ENCODE measurements at regions not wholly inside any gene's neighbourhood (a gene's known extent, or its start where the extent isn't known, plus 50 kb on each side); places are given as distances from the start of the nearest gene placed in this dataset.
"Not testable (repeated sequence)": the region's sequence is repeated elsewhere in the genome, so short reads cannot be mapped to it uniquely, and the experiment has no call there.

DNA sequence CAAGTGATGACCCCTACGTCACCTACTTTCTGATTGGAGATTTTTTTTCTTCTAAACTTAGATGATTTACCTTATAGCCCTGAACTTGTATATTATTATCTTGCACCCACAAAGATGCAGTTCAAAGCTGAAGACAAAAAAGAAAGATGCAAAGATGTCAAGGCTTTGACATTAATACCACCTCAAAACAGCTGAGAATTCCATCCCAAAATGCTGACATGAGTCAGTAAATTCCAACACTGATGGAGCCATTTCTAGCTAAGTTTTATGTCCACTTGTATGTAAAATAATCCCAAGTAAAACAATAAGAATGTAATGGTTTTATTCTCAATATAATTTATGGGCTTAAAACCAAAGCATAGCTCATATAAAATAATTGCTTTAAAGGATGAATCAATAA, 91.5 kb upstream of the CDH9 start:
- no peak for DNase-seq (ENCODE audit: low spot score)
- no peak overlapping the region for H3K27ac ChIP-seq
- TF ChIP-seq, protein P1, sequence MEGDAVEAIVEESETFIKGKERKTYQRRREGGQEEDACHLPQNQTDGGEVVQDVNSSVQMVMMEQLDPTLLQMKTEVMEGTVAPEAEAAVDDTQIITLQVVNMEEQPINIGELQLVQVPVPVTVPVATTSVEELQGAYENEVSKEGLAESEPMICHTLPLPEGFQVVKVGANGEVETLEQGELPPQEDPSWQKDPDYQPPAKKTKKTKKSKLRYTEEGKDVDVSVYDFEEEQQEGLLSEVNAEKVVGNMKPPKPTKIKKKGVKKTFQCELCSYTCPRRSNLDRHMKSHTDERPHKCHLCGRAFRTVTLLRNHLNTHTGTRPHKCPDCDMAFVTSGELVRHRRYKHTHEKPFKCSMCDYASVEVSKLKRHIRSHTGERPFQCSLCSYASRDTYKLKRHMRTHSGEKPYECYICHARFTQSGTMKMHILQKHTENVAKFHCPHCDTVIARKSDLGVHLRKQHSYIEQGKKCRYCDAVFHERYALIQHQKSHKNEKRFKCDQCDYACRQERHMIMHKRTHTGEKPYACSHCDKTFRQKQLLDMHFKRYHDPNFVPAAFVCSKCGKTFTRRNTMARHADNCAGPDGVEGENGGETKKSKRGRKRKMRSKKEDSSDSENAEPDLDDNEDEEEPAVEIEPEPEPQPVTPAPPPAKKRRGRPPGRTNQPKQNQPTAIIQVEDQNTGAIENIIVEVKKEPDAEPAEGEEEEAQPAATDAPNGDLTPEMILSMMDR (conservative IDR thresholded peaks at IDR 0.05; ENCODE audit: low read depth) = no peak
- POLR2A ChIA-PET (ENCODE audit: low non-redundant PET) = no interaction called here
- CTCF ChIA-PET = no interaction called here

DNA sequence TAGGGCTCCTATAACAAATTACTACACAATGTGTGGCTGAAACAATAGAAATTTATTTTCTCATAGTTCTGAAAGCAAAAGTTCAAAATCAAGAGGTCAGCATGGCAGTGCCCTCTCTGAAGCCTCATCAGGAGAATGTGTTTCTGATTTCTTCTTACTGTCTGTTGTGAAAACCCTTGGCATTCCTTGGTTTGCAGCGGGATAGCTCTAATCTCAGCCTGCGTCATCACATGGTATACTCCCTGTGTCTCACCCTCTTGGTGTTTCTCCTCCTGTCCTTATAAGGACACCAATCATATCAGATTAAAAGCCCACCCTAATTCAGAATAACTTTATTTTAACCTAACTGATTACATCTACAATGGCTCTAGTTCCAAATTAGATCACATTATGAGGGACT, 87.5 kb upstream of the CDH9 start:
- TF ChIP-seq, protein P1 (conservative IDR thresholded peaks at IDR 0.05; ENCODE audit: low read depth) = no peak
- DNase-seq (ENCODE audit: low spot score) = no peak
- CTCF ChIA-PET = interaction anchor here (0.7 kb wide), 1 partner anchor 32 kb away, joined by 3 read pairs; no protein-coding TSS in a partner anchor
- POLR2A ChIA-PET (ENCODE audit: low non-redundant PET) = no interaction called here
- H3K27ac ChIP-seq = no peak overlapping the region

DNA sequence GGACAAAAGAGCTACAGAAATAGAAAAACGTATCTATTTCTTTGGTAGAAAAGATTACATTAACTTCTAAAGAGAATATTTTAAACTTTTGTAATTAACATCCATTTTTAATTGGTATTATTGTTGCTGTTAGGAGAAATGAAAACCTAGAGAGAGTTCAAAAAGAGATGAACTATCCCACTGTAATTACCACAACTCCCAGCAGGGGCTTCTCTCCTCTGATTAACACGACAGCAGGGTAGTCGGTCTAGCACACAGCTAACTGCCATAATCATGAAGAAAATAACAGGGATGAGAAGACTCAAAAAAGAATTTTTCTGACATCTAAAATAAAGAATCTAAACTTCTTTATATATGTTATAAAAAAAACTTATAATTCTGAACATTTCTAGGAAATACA, 86.2 kb upstream of the CDH9 start:
- ChIA-PET CTCF (interaction anchor here (0.5 to 1.2 kb wide), 4 partner anchors 11 to 1041 kb away, joined by 3 read pairs; no protein-coding TSS in a partner anchor), POLR2A (ENCODE audit: low non-redundant PET) (no interaction called here)
- peak; percentile 44 for DNase-seq (ENCODE audit: low spot score)
- no peak overlapping the region for H3K27ac ChIP-seq
- TF ChIP-seq, protein P1 (conservative IDR thresholded peaks at IDR 0.05; ENCODE audit: low read depth) = peak; percentile 43

DNA sequence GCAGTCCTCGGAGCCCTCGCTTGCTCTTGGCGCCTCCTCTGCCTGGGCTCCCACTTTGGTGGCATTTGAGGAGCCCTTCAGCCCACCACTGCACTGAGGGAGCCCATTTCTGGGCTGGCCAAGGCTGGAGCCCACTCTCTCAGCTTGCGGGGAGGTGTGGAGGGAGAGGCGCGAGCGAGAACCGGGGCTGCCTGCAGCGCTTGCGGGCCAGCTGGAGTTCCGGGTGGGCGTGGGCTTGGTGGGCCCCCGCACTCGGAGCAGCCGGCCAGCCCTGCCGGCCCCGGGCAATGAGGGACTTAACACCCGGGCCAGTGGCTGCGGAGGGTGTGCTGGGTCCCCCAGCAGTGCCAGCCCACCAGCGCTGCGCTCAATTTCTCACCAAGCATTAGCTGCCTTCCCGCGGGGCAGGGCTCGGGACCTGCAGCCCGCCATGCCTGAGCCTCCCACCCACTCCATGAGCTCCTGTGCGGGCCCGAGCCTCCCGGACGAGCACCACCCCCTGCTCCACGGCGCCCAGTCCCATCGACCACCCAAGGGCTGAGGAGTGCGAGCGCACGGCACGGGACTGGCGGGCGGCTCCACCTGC, 81.4 kb upstream of the CDH9 start:
- POLR2A ChIA-PET (ENCODE audit: low non-redundant PET); DNase-seq (ENCODE audit: low spot score): not testable (repeated sequence)

DNA sequence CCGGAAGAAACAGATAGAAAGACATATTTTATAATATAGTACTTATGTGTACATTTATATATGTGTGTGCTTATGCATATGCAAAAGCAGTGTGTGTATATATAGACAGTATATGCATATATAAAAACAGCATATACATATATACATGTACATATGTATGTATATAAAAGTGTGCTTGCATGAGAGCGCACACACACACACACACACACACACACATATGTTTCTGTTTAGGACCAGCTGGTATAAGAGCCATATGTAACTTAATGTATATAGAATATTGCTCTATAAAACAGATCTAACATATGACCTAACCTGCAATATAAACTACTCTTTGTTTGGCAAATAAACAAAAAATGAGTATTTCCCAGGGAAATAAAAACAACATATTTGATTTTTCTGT, 65.1 kb upstream of the CDH9 start:
- ChIA-PET POLR2A (ENCODE audit: low non-redundant PET) (no interaction called here), CTCF (no interaction called here)
- TF ChIP-seq, protein P1 (conservative IDR thresholded peaks at IDR 0.05; ENCODE audit: low read depth) = no peak
- no peak overlapping the region for H3K27ac ChIP-seq
- no peak for DNase-seq (ENCODE audit: low spot score)

More for the DNA sequence above, 81.4 kb upstream of the CDH9 start:
- H3K27ac ChIP-seq, CTCF ChIA-PET: not testable (repeated sequence)

DNA sequence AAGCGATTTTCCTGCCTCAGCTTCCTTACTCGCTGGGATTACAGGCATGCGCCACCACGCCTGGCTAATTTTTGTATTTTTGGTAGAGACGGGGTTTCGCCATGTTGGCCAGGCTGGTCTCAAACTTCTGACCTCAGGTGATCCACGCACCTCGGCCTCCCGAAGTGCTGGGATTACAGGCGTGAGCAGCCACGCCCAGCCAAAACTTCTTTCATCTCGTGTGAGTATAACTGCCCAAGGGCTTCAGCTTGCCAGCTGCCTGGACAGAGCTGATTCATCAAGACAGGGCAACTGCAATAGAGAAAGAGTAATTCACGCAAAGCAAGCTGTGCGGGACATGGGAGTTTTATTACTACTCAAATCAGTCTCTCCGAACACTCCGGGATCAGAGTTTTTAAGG, 57.4 kb upstream of the CDH9 start:
- POLR2A ChIA-PET (ENCODE audit: low non-redundant PET); H3K27ac ChIP-seq; DNase-seq (ENCODE audit: low spot score): not testable (repeated sequence)
- CTCF ChIA-PET = interaction anchor here (0.6 kb wide), 1 partner anchor 10 kb away, joined by 3 read pairs; no protein-coding TSS in a partner anchor

DNA sequence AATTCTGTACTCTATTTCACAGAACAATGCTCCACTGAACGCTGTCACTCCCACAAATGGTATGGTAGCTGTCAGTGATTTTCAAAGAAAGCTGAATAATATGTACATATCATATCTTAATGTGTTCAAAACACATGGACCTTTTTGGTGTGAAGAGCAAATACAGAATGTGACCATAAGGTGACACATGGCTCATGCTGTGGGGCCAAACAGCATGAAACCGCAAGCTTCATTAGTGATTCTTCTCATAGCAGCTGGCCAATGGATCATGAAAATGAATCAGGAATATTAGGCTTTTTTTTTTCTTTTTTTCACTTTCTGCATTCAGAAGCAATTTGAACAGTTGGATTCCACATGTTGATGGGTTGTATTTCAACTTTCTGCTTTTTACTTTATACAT, 54.9 kb upstream of the CDH9 start:
- no peak overlapping the region for H3K27ac ChIP-seq
- CTCF ChIA-PET = interaction anchor here (0.5 to 0.6 kb wide), 4 partner anchors 32 to 1249 kb away, joined by 3 read pairs; no protein-coding TSS in a partner anchor
- no peak for DNase-seq (ENCODE audit: low spot score)
- TF ChIP-seq, protein P1 (conservative IDR thresholded peaks at IDR 0.05; ENCODE audit: low read depth) = no peak
- POLR2A ChIA-PET (ENCODE audit: low non-redundant PET) = no interaction called here
